Liver (tissue), 8 donors: ENCODE measurements at regions not wholly inside any gene's neighbourhood (a gene's known extent, or its start where the extent isn't known, plus 50 kb on each side); places are given as distances from the start of the nearest gene placed in this dataset.

Experiments used
- DNase-seq: peaks from one replicate; pipeline ENCODE4 v3.0.0-alpha.2; 2017; ENCODE audit warnings: low spot score
- H3K27ac ChIP-seq, 2 donors: one replicate each; pipeline ENCODE4 v1.7.0; 2013; ENCODE audit warnings: inconsistent platforms in 2 of 2, low read length in 2 of 2, control low read depth in 1 of 2, low read depth in 1 of 2, mild to moderate bottlenecking in 1 of 2
- H3K27me3 ChIP-seq, 4 donors: one replicate each; pipeline versions ENCODE4 v1.6.1 to v1.7.0; 2013; ENCODE audit warnings: low read length in 3 of 4, inconsistent platforms in 1 of 4, mild to moderate bottlenecking in 1 of 4, moderate library complexity in 1 of 4; ENCODE audit not compliant: control insufficient read depth in 4 of 4, insufficient read depth in 4 of 4
- H3K36me3 ChIP-seq, 4 donors: one replicate each; pipeline versions ENCODE4 v1.6.1 to v1.7.0; 2013; ENCODE audit warnings: low read length in 3 of 4, mild to moderate bottlenecking in 3 of 4, low read depth in 1 of 4, moderate library complexity in 1 of 4; ENCODE audit not compliant: control insufficient read depth in 4 of 4, insufficient read depth in 3 of 4
- H3K4me1 ChIP-seq, 4 donors: one replicate each; pipeline versions ENCODE4 v1.6.1 to v1.7.0; 2013; ENCODE audit warnings: low read length in 3 of 4, mild to moderate bottlenecking in 3 of 4, moderate library complexity in 1 of 4; ENCODE audit not compliant: control insufficient read depth in 4 of 4, insufficient read depth in 4 of 4
- H3K4me3 ChIP-seq, 3 donors: one replicate each; pipeline versions ENCODE4 v1.6.1 to v1.7.0; 2013; ENCODE audit warnings: low read length in 3 of 3, control low read depth in 1 of 3, low read depth in 1 of 3, mild to moderate bottlenecking in 1 of 3
- H3K9ac ChIP-seq, 2 donors: one replicate each; pipeline ENCODE4 v1.7.0; 2013; ENCODE audit warnings: low read length in 2 of 2, mild to moderate bottlenecking in 2 of 2, moderate library complexity in 2 of 2, control low read depth in 1 of 2, low read depth in 1 of 2
- H3K9me3 ChIP-seq, 4 donors: one replicate each; pipeline versions ENCODE4 v1.6.1 to v1.7.0; 2013; ENCODE audit warnings: low read length in 3 of 4; ENCODE audit not compliant: control insufficient read depth in 4 of 4
- EGR1 ChIP-seq, 2 donors: IDR thresholded peaks; 2 replicates each; pipeline ENCODE4 v1.6.1; 2016 to 2018; ENCODE audit warnings: antibody characterized with exemption in 2 of 2, low read depth in 2 of 2
- FOXA2 ChIP-seq: IDR thresholded peaks from 2 replicates; pipeline ENCODE4 v1.6.1; 2016; ENCODE audit warnings: antibody characterized with exemption
- GABPA ChIP-seq, 2 donors: IDR thresholded peaks in 1 of 2; conservative IDR thresholded peaks in 1 of 2; 2 replicates each; pipeline ENCODE4 v1.6.1; 2016; ENCODE audit warnings: antibody characterized with exemption in 2 of 2, mild to moderate bottlenecking in 1 of 2, moderate library complexity in 1 of 2
- HNF4A ChIP-seq, 2 donors: conservative IDR thresholded peaks; 2 replicates each; pipeline ENCODE4 v1.6.1; 2016; ENCODE audit warnings: antibody characterized with exemption in 2 of 2, mild to moderate bottlenecking in 2 of 2
- HNF4G ChIP-seq: IDR thresholded peaks from 2 replicates; pipeline ENCODE4 v1.6.1; 2016; ENCODE audit warnings: antibody characterized with exemption
- NR2F2 ChIP-seq: IDR thresholded peaks from 2 replicates; pipeline ENCODE4 v1.6.1; 2016; ENCODE audit warnings: antibody characterized with exemption
- RAD21 ChIP-seq, 2 donors: IDR thresholded peaks; 2 replicates each; pipeline ENCODE4 v1.6.1; 2016; ENCODE audit warnings: antibody characterized with exemption in 2 of 2, mild to moderate bottlenecking in 2 of 2
- RXRA ChIP-seq, 2 donors: IDR thresholded peaks; 2 replicates each; pipeline ENCODE4 v1.6.1; 2017 to 2018; ENCODE audit warnings: antibody characterized with exemption in 2 of 2, mild to moderate bottlenecking in 1 of 2
- SP1 ChIP-seq: IDR thresholded peaks from 2 replicates; pipeline ENCODE4 v1.6.1; 2018; ENCODE audit warnings: antibody characterized with exemption, mild to moderate bottlenecking
- TAF1 ChIP-seq: conservative IDR thresholded peaks from 2 replicates; pipeline ENCODE4 v1.6.1; 2016; ENCODE audit warnings: antibody characterized with exemption, mild to moderate bottlenecking
- YY1 ChIP-seq: IDR thresholded peaks from 2 replicates; pipeline ENCODE4 v1.6.1; 2016; ENCODE audit warnings: antibody characterized with exemption, mild to moderate bottlenecking
- WGBS: extraction: QIAGEN DNeasy Blood & Tissue Kit; methylation state at CpG from one replicate; pipeline ENCODE4 v1.1.7; 2013; 5-methylcytosine and 5-hydroxymethylcytosine counted together
- TF ChIP-seq, protein P1 (sequence below): IDR thresholded peaks from 2 replicates; pipeline ENCODE4 v1.6.1; 2016; ENCODE audit warnings: antibody characterized with exemption
- TF ChIP-seq, protein P2 (sequence below): fragments of 150-350 bp; IDR thresholded peaks from 2 replicates; pipeline ENCODE4 v1.5.1; 2017; ENCODE audit warnings: improper control_type of control experiment, low read depth, low read length; ENCODE audit not compliant: missing input control
- TF ChIP-seq, protein P3 (sequence below): IDR thresholded peaks from 2 replicates; pipeline ENCODE4 v1.6.1; 2016; ENCODE audit warnings: antibody characterized with exemption, mild to moderate bottlenecking
- TF ChIP-seq, protein P4 (sequence below): IDR thresholded peaks from 2 replicates; pipeline ENCODE4 v1.6.1; 2016; ENCODE audit warnings: antibody characterized with exemption
- TF ChIP-seq, protein P5 (sequence below): IDR thresholded peaks from 2 replicates; pipeline ENCODE4 v1.6.1; 2016; ENCODE audit warnings: antibody characterized with exemption
- donor health status: healthy.
- donor health status: healthy.
- donor health status: healthy.
- donor health status: healthy.
- donor health status: healthy.

DNA sequence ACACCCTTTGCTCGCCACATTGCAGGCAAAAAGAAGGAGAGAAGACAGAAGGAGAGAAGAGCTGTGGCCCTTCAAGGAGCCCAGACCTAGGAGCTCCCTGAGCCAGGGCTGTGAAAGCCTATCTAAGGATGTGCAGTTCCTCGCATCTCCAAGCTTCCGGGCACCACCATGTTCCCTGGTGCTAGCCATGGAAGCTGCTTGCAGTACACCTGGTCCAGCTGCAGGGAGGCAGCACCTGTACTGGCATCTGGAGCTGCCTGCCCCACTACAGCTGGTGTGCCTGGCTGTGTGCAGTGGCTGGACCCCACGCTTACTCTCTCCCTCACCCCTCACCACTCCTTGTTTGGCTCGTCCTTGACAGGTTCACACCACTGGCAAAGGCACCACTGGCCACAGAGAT is 1111.8 kb upstream of the POT1 start:
- H3K27ac ChIP-seq: no peak overlapping the region
- 80% methylated on average over 5 of the region's 5 CpGs for WGBS
- no peaks in the 10 kb centered on the region for H3K9me3 ChIP-seq
- TF ChIP-seq NR2F2 (no peak), GABPA (IDR thresholded peaks at IDR 0.05 in 1 of 2, conservative IDR thresholded peaks at IDR 0.05 in 1 of 2) (no peak), RAD21 (IDR thresholded peaks at IDR 0.05) (no peak), HNF4G (no peak), EGR1 (IDR thresholded peaks at IDR 0.05; ENCODE audit: low read depth in 2 of 2) (no peak), TAF1 (no peak), HNF4A (conservative IDR thresholded peaks at IDR 0.05) (no peak), YY1 (no peak)
- TF ChIP-seq, protein P1, sequence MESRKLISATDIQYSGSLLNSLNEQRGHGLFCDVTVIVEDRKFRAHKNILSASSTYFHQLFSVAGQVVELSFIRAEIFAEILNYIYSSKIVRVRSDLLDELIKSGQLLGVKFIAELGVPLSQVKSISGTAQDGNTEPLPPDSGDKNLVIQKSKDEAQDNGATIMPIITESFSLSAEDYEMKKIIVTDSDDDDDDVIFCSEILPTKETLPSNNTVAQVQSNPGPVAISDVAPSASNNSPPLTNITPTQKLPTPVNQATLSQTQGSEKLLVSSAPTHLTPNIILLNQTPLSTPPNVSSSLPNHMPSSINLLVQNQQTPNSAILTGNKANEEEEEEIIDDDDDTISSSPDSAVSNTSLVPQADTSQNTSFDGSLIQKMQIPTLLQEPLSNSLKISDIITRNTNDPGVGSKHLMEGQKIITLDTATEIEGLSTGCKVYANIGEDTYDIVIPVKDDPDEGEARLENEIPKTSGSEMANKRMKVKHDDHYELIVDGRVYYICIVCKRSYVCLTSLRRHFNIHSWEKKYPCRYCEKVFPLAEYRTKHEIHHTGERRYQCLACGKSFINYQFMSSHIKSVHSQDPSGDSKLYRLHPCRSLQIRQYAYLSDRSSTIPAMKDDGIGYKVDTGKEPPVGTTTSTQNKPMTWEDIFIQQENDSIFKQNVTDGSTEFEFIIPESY: no peak
- TF ChIP-seq, protein P2, sequence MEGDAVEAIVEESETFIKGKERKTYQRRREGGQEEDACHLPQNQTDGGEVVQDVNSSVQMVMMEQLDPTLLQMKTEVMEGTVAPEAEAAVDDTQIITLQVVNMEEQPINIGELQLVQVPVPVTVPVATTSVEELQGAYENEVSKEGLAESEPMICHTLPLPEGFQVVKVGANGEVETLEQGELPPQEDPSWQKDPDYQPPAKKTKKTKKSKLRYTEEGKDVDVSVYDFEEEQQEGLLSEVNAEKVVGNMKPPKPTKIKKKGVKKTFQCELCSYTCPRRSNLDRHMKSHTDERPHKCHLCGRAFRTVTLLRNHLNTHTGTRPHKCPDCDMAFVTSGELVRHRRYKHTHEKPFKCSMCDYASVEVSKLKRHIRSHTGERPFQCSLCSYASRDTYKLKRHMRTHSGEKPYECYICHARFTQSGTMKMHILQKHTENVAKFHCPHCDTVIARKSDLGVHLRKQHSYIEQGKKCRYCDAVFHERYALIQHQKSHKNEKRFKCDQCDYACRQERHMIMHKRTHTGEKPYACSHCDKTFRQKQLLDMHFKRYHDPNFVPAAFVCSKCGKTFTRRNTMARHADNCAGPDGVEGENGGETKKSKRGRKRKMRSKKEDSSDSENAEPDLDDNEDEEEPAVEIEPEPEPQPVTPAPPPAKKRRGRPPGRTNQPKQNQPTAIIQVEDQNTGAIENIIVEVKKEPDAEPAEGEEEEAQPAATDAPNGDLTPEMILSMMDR: no peak
- TF ChIP-seq, protein P3, sequence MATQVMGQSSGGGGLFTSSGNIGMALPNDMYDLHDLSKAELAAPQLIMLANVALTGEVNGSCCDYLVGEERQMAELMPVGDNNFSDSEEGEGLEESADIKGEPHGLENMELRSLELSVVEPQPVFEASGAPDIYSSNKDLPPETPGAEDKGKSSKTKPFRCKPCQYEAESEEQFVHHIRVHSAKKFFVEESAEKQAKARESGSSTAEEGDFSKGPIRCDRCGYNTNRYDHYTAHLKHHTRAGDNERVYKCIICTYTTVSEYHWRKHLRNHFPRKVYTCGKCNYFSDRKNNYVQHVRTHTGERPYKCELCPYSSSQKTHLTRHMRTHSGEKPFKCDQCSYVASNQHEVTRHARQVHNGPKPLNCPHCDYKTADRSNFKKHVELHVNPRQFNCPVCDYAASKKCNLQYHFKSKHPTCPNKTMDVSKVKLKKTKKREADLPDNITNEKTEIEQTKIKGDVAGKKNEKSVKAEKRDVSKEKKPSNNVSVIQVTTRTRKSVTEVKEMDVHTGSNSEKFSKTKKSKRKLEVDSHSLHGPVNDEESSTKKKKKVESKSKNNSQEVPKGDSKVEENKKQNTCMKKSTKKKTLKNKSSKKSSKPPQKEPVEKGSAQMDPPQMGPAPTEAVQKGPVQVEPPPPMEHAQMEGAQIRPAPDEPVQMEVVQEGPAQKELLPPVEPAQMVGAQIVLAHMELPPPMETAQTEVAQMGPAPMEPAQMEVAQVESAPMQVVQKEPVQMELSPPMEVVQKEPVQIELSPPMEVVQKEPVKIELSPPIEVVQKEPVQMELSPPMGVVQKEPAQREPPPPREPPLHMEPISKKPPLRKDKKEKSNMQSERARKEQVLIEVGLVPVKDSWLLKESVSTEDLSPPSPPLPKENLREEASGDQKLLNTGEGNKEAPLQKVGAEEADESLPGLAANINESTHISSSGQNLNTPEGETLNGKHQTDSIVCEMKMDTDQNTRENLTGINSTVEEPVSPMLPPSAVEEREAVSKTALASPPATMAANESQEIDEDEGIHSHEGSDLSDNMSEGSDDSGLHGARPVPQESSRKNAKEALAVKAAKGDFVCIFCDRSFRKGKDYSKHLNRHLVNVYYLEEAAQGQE: no peak
- H3K4me3 ChIP-seq: no peak overlapping the region
- no peak overlapping the region for H3K9ac ChIP-seq
- no peak for DNase-seq
- H3K4me1 ChIP-seq: no peaks in the 10 kb centered on the region
- H3K27me3 ChIP-seq: no peaks in the 10 kb centered on the region
- H3K36me3 ChIP-seq: no peaks in the 10 kb centered on the region

DNA sequence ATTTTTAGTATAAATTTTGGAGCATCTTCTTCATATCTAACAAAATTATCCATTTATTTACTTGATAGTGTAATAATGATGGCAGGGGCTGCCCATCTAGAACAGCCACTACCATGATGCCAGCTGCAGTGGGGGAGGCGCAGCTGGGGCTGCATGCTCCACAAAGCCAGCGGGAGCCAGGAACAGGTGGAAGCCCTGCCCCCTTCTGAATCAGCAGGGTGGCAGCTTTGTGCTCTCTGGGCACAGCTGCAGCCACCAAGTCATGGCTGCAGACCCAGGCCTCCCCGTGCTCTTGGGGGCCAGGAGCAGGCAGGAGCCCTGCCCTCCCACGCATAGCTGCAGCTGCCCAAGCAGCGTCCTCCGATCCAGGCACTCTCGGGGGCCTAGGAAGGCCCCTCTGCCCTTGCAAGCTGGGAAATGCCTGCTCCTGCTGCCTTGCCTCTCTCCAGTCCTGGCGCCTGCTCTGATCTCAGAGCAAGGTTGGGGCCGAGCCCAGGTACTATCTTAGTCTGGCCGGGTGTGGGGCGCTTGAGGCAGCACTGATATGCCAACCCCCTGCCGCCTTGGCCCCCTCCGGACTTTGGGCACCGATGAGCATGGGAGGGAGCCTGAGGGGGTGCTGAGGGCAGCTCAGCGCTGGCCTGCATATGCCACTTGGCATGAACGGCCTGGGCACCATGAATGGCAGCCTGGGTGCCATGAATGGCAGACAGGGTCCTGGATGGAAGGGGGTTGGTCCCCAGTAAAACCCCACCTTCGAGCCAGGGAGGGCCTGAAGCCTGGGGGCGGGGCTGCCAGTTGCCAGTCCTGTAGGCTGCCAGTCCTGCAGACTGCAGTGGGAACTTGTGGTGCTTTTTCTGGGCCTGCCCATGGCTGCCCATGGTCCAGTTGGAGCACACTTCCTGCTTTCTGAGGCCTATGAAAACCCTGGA is 1110.8 kb upstream of the POT1 start:
- 73% methylated on average over 18 of the region's 18 CpGs for WGBS
- Histone ChIP-seq H3K27me3 (no peaks in the 10 kb centered on the region), H3K4me3 (no peak overlapping the region), H3K27ac (no peak overlapping the region), H3K9me3 (no peaks in the 10 kb centered on the region), H3K9ac (no peak overlapping the region), H3K4me1 (no peaks in the 10 kb centered on the region), H3K36me3 (no peaks in the 10 kb centered on the region)
- DNase-seq: no peak
- TF ChIP-seq GABPA (IDR thresholded peaks at IDR 0.05 in 1 of 2, conservative IDR thresholded peaks at IDR 0.05 in 1 of 2) (no peak), RXRA (IDR thresholded peaks at IDR 0.05) (no peak), FOXA2 (no peak), NR2F2 (no peak), SP1 (no peak), TAF1 (no peak), HNF4A (conservative IDR thresholded peaks at IDR 0.05) (no peak), HNF4G (no peak), RAD21 (IDR thresholded peaks at IDR 0.05) (no peak), EGR1 (IDR thresholded peaks at IDR 0.05; ENCODE audit: low read depth in 2 of 2) (no peak)
- TF ChIP-seq, protein P1: no peak
- TF ChIP-seq, protein P4, sequence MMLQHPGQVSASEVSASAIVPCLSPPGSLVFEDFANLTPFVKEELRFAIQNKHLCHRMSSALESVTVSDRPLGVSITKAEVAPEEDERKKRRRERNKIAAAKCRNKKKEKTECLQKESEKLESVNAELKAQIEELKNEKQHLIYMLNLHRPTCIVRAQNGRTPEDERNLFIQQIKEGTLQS: no peak
- TF ChIP-seq, protein P5, sequence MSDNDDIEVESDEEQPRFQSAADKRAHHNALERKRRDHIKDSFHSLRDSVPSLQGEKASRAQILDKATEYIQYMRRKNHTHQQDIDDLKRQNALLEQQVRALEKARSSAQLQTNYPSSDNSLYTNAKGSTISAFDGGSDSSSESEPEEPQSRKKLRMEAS: no peak
- TF ChIP-seq, protein P3: no peak
